ENCODE measurements at regions not wholly inside any gene's neighbourhood (a gene's known extent, or its start where the extent isn't known, plus 50 kb on each side); places are given as distances from the start of the nearest gene placed in this dataset.

GRCh38 chr4:115355329-115355728, 241.9 kb upstream of the NDST4 start:
- TF ChIP-seq, protein P1, sequence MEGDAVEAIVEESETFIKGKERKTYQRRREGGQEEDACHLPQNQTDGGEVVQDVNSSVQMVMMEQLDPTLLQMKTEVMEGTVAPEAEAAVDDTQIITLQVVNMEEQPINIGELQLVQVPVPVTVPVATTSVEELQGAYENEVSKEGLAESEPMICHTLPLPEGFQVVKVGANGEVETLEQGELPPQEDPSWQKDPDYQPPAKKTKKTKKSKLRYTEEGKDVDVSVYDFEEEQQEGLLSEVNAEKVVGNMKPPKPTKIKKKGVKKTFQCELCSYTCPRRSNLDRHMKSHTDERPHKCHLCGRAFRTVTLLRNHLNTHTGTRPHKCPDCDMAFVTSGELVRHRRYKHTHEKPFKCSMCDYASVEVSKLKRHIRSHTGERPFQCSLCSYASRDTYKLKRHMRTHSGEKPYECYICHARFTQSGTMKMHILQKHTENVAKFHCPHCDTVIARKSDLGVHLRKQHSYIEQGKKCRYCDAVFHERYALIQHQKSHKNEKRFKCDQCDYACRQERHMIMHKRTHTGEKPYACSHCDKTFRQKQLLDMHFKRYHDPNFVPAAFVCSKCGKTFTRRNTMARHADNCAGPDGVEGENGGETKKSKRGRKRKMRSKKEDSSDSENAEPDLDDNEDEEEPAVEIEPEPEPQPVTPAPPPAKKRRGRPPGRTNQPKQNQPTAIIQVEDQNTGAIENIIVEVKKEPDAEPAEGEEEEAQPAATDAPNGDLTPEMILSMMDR (IDR thresholded peaks at IDR 0.05): no peak
- TF ChIP-seq POLR2A (IDR thresholded peaks at IDR 0.05): no peak
